ENCODE measurements at regions not wholly inside any gene's neighbourhood (a gene's known extent, or its start where the extent isn't known, plus 50 kb on each side); places are given as distances from the start of the nearest gene placed in this dataset.

DNA sequence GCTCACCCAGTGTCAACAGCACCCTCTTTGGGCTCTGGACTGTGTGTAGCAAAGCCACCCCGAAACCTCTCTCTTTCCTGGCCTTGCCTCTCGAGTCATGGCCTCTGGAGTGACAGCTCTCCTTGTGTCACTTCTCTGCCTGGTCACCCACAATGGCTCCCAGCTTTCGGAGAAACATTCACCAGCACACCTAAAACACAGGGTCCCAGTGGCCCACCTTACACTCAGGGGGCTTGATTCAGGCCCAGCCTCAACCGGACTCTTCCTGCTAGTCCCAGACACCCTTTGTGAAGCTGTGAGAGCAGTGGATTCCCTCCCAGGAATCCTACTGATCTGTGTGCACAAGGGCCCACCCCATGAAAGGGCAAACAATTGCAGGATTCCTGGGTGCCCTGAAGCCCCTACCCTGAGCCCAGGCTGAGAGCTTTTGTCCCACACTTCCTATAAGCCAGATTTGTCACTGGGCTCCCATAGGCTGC is 137.2 kb upstream of the HAAO start:
- Mint-ChIP-seq H3K4me3 (no peak overlapping the region), H3K27ac (no peak overlapping the region), H3K4me1 (no peaks in the 10 kb centered on the region), H3K36me3 (no peaks in the 10 kb centered on the region), H3K27me3 (no peaks in the 10 kb centered on the region), H3K9me3 (no peaks in the 10 kb centered on the region)
- DNase-seq = no peak

DNA sequence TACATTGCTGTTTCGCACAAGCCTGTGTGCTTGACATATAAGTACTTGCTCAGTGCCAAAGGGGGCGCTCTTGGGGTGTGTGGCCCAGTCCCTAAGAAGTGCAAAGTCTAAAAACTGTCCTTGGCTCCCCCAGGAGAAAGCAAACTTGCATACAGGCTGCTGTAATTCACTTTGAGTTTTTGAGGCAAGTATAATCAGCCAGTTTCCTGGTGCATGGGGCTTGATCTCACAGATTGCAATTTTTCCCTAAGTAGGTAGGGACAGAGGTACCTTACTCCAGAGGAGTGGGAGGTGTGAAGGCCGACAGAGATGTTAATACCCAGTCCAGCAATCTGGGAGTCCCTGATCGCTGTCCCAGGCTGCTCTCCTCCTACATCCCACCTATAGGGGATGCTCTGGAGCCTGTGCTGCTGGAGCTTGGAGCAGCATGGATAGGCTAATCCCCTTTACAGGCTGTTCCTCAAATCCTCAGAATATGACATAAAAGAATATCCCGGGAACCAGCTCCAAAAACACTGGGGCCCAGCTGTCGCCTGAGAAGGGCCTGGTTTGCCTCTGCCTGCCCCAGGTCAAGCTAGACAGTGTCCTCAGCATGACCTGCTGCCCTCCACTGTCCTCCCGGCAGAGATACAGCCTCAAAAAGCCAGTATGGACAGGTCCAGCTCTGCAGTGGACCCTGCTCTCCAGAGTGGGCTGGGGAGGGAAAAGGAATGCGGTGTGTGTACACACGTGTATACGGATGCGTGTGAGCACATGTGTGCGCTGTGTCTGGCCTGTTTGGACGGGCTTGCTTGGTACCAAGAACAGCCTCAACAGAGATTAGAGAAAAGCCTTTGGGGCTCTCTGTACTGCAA is 136.5 kb upstream of the HAAO start:
- H3K36me3 Mint-ChIP-seq = no peaks in the 10 kb centered on the region
- H3K4me1 Mint-ChIP-seq = no peaks in the 10 kb centered on the region
- no peaks in the 10 kb centered on the region for H3K27me3 Mint-ChIP-seq
- H3K27ac Mint-ChIP-seq = no peak overlapping the region
- peak; percentile 14 for DNase-seq
- no peaks in the 10 kb centered on the region for H3K9me3 Mint-ChIP-seq
- no peak overlapping the region for H3K4me3 Mint-ChIP-seq

DNA sequence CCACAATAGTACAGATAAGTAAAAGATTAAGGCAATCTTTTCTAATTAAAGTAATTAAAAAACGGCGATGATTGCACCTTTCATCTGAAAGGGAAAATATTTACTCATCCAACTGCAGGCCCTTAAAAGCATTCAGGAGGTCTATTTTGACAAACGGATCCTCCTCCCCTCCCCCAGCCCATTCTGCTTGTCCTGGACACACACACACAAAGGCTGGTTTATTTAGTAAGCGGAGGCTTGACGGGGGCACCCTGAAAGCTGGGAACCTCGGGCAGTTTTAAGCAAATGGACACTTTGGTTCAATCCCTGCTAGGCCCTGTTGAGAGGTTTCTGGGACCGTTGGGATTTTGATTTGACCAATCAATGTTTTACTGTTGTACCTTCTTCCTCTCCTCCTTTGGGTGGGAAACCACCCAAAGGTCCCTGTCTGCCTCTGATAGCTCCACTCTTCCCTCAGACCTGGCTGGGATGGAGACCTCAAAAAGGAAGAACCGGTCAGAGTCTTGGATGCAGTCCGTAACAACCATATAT is 135.8 kb upstream of the HAAO start:
- H3K27me3 Mint-ChIP-seq = no peaks in the 10 kb centered on the region
- no peaks in the 10 kb centered on the region for H3K9me3 Mint-ChIP-seq
- H3K4me1 Mint-ChIP-seq = peaks cover 2% of the 10 kb centered on the region
- H3K27ac Mint-ChIP-seq = no peak overlapping the region
- H3K4me3 Mint-ChIP-seq = no peak overlapping the region
- no peak for DNase-seq
- H3K36me3 Mint-ChIP-seq = no peaks in the 10 kb centered on the region

DNA sequence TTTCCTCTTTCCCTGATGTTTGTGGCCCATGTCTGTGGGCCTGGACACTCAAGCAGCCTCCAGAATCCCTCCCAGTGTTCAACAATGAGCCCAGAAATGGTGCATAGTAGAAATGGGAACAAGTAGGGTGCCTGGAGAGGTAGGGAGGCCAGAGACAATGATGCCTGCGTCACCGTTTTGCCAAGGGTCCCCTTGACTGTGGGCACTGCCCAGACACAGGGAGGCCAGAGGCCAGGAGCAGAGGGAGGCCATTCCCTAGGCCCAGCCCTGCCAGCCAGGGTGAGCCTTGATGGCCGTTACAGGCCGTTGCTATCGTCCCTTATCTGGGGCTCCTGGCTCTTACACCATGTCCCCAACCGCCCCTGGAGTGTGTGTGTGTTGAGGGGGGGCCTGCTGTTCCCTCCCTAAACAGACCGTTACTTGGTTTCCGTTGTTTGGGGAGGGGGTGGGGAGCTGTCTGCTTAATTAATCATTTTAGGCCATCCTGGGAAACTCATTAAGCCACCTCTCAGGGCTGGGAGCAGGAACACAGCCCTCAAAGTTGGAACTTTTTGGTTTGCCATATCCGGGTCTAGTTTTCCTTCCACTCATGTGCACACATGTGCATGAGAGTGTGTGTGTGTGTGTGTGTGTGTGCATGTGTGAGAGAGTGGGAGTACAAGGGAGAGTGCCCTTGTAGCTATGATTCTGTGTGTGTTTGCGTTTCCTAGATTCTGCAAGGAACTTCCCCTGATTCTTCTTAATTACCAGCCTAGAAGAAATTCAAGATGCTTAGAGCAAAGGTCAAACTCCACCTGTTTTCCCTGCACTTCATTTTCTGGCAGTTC is 135.2 kb upstream of the HAAO start:
- DNase-seq = no peak
- no peak overlapping the region for H3K27ac Mint-ChIP-seq
- no peaks in the 10 kb centered on the region for H3K36me3 Mint-ChIP-seq
- H3K27me3 Mint-ChIP-seq = no peaks in the 10 kb centered on the region
- H3K4me3 Mint-ChIP-seq = no peak overlapping the region
- no peaks in the 10 kb centered on the region for H3K9me3 Mint-ChIP-seq
- H3K4me1 Mint-ChIP-seq = peaks cover 2% of the 10 kb centered on the region

DNA sequence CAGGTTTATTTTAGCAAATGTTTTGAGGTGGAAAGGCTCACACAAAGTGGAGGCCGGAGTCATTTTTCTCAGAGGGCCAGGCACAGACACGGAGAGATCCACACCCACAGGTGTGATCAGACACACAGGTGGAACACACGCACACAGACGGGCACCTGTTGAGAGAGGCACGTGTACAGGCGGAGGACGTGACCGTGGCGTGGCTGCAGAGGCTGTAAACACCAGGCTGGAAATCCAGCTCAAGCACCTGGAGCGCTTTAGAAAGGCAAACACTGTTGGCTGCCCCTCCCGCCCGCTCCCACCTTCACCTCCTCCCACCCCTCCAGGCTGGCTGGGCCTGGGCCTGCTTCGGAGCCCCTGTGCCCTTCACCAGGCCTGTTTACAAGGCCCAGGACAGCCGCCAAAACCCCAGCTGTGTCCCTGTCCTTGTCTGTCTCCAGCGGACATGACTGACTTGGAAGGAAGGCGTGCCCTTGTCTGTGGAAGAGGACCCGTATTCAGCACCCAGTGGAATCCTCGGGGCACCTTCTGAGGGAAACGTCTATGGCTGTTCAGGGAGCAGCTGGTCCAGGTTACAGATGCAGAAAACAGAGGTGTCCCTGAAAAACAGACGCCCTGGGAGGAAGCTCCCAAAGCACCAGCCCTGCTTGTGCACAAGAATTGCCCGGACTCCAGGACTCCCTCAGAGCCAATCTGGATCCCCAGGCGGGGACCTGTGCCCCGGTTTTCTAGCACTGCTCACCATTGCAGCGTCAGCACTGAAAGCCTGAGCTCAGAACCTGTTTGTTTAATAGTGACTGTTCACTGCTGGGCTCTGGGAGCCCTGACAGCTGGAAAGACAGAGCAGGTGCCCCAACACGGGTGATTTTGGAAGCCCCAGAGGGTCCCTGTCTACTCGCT is 134.3 kb upstream of the HAAO start:
- Mint-ChIP-seq H3K4me3 (no peak overlapping the region), H3K36me3 (no peaks in the 10 kb centered on the region), H3K4me1 (peaks cover 2% of the 10 kb centered on the region), H3K27me3 (no peaks in the 10 kb centered on the region), H3K9me3 (no peaks in the 10 kb centered on the region), H3K27ac (no peak overlapping the region)
- DNase-seq = no peak

DNA sequence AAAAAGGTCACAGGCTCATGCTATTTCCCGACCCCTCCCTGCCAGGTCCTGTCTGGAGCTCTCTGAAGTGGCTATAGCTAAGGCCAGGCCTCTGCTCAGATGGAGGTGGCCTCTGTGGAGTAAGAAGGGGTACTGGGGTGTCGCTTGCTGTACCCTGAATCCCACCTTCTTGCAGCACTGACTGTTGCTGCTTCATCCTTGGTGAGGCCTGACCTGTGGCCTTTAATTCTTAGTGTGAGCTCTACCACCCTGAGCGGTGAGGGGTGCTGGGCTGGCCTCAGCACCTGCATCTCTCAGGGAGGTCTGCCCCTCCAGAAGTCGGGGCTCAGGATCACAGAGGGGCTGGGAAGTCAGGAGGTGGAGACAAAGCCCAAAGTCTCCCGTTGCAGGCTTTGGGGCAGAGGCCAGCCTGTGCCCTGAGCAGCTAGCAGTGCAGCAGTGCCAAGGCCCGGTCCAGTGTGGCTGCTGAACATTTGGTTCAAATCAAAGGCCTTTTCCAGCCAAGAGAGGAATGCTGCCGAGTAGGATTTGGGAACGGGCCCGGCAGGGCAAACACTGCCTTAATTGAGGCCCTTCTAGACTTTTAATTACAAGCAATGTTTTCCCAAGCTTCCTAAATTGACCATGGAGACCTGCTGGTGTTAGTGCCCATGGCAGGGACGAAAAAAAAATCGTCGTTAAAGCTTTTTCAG is 133.5 kb upstream of the HAAO start:
- H3K27ac Mint-ChIP-seq = no peak overlapping the region
- H3K4me1 Mint-ChIP-seq = peaks cover 2% of the 10 kb centered on the region

DNA sequence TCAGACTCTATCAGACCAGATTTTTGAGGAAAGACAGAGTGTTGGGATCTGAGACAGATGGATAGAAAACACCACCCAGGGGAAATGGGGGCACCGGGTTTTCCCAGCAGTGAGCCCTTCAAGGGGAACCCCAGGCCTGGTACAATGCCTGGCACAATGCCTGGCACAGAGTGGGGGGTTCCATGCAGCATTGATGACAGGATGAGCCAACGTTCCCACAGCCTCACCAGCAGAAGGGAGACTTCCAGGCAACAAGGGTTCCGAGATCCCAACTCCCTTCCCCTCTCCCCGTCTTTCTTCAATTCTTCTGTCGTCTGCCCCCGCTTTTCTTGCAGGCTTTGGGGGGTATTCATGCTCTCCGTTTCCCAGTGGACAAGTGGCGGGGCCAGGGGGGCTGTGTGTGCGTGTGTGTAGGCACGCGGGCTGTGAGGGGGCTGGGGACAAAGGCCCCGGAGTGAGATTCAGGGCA is 132.1 kb upstream of the HAAO start:
- peaks cover 2% of the 10 kb centered on the region for H3K4me1 Mint-ChIP-seq
- no peak overlapping the region for H3K27ac Mint-ChIP-seq
- no peak for DNase-seq
- H3K9me3 Mint-ChIP-seq = no peaks in the 10 kb centered on the region
- H3K27me3 Mint-ChIP-seq = no peaks in the 10 kb centered on the region
- no peak overlapping the region for H3K4me3 Mint-ChIP-seq
- no peaks in the 10 kb centered on the region for H3K36me3 Mint-ChIP-seq

More for the DNA sequence above, 133.5 kb upstream of the HAAO start:
- H3K36me3 Mint-ChIP-seq = no peaks in the 10 kb centered on the region
- no peaks in the 10 kb centered on the region for H3K27me3 Mint-ChIP-seq
- H3K9me3 Mint-ChIP-seq = no peaks in the 10 kb centered on the region
- no peak for DNase-seq
- no peak overlapping the region for H3K4me3 Mint-ChIP-seq

DNA sequence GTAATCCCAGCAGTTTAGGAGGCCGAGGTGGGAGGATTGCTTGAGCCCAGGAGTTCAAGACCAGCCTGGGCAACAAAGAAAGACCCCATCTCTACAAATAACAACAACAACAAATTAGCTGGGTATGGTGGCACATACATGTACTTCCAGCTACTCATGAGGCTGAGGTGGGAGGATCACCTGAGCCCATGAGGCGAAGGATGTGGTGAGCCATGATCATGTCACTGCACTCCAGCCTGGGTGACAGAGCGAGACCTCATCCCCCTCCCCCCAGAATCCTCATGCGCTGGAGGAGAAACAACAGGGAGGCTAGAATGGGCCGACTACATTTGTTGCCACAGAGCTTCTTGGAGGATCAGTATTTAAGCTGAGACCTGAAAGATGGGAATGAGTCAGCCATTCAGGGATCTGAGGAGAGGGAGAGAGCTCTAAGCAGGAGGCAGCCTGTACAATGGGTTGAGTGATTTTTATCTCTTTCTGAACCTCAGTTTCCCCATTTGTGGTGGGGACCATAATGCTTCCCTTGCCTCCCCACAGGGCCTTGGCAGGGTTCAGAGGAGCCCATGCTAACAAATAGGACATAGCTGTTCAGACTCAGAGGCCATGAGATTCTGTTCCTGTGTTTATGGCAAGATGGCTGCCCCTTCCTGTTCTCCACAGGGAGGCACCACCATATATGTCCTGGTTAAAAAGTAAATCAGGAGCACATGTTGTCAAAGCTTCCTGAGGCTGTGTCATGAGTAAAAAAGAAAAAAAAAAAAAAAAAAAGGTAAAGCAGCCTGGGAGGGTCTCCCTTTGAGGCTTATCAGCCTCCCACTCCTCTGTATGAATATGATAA is 131.4 kb upstream of the HAAO start:
- no peaks in the 10 kb centered on the region for H3K9me3 Mint-ChIP-seq
- H3K36me3 Mint-ChIP-seq = no peaks in the 10 kb centered on the region
- no peak overlapping the region for H3K4me3 Mint-ChIP-seq
- no peak overlapping the region for H3K27ac Mint-ChIP-seq
- peaks cover 2% of the 10 kb centered on the region for H3K4me1 Mint-ChIP-seq
- no peaks in the 10 kb centered on the region for H3K27me3 Mint-ChIP-seq
- DNase-seq = no peak

DNA sequence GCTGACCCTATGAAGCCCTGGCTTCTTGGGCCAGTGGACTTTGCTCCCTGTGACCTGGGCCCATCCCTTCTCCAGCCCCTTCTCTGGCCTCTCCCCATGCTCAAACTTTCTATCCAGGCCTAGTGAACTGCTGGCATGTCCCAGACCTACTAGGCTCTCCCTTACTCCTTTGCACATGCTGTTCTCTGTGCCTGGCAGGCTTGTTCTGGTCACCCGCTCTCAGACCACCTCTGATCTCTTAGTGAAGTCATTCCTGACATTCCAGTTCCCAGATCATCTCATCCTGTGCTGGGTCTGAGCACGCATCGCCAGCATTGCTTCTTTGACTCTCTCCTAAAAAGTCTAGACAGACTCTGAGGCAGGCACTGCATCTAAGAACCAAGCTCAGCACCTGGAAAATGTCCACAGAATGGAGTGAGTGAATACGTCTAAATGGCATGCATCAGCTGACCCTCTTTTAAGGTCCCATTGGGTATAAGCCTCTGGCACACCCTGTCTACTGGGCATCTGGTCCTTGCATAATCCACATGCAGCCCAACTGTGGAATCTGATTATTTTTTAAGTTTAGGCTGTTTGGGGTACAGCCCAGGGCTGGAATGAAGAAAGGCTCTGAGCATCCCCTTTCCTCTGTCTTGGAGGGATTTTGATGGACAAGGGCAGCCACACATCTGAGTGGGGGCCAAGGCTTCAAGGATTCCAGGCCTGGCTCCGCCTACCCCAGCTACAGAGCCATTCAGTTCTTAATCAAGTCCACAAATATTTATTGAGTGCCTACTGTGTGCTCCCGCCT is 130.6 kb upstream of the HAAO start:
- no peak for DNase-seq
- peaks cover 2% of the 10 kb centered on the region for H3K4me1 Mint-ChIP-seq
- H3K36me3 Mint-ChIP-seq = no peaks in the 10 kb centered on the region
- no peak overlapping the region for H3K4me3 Mint-ChIP-seq
- no peak overlapping the region for H3K27ac Mint-ChIP-seq
- H3K27me3 Mint-ChIP-seq = no peaks in the 10 kb centered on the region
- no peaks in the 10 kb centered on the region for H3K9me3 Mint-ChIP-seq

DNA sequence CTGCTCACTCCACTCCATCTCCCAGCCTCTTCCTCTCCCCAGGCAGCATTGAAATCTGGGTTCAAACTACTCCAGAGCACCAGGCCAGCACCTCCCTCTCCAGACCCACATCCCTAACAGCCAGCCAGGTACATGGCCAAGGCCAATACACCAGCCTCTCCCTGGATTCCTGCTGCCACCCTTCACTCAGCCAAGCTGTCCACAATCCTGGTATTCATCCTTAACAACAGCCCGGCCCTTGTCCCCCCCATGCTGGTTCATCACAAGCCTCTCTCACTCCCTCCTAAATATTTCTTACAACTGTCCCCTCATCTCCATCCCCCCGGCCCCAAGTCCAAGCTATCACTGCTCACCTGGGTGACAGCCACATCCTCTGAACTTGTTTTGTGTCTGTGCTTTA is 129.9 kb upstream of the HAAO start:
- Mint-ChIP-seq H3K4me3 (no peak overlapping the region), H3K9me3 (no peaks in the 10 kb centered on the region), H3K4me1 (peaks cover 5% of the 10 kb centered on the region), H3K27me3 (no peaks in the 10 kb centered on the region), H3K27ac (no peak overlapping the region), H3K36me3 (no peaks in the 10 kb centered on the region)
- no peak for DNase-seq

DNA sequence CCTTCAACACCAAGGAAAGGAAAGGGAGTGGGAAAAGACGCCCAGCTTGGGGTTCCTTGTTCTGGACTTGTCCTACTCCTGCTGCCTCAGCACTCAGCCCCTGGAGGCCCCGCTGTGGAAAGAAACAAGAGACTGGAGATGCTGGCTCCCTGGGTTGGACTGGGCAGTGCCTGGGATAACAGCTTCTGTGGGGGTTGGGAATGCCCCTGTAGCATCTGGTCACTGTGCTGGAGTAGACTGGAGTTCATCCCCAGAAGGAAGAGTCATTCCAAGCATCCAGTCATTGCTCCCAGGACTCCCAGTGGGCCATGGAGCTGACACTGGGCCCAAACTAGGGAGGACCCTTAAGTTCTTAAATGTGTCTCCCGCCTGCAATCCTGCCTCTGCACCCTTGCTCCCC is 129.3 kb upstream of the HAAO start:
- peaks cover 5% of the 10 kb centered on the region for H3K4me1 Mint-ChIP-seq
- H3K36me3 Mint-ChIP-seq = no peaks in the 10 kb centered on the region
- no peaks in the 10 kb centered on the region for H3K9me3 Mint-ChIP-seq
- H3K27ac Mint-ChIP-seq = no peak overlapping the region
- no peak overlapping the region for H3K4me3 Mint-ChIP-seq
- no peak for DNase-seq
- no peaks in the 10 kb centered on the region for H3K27me3 Mint-ChIP-seq

DNA sequence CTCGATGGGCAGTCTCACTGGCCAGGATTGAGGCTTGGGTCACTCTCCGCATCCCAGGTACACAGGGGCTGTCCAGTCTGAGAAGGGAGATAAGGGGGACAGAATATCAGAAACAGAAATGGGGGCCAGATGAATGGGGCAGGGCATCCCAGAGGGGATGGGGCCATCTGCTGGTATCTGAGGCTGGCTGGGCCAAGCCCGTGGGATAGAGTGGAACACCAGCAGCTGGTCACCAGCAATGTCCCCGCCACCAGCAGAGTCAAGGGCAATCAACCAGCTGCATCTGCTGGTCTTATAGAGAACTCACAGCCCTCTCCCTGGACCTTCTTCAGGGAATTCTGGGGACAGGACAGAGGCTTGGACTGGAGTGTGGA is 128.8 kb upstream of the HAAO start:
- H3K4me1 Mint-ChIP-seq = peaks cover 5% of the 10 kb centered on the region
- H3K36me3 Mint-ChIP-seq = no peaks in the 10 kb centered on the region
- H3K4me3 Mint-ChIP-seq = no peak overlapping the region
- no peak overlapping the region for H3K27ac Mint-ChIP-seq
- H3K9me3 Mint-ChIP-seq = no peaks in the 10 kb centered on the region
- no peaks in the 10 kb centered on the region for H3K27me3 Mint-ChIP-seq
- DNase-seq = no peak
